ENCODE measurements at regions not wholly inside any gene's neighbourhood (a gene's known extent, or its start where the extent isn't known, plus 50 kb on each side); places are given as distances from the start of the nearest gene placed in this dataset.

- intact Hi-C loops (cut with micrococcal nuclease): no loop called here
- H3K27me3 Mint-ChIP-seq (ENCODE audit: low read depth in 2 of 2): no peaks in the 10 kb centered on the region
- Histone ChIP-seq H3K9me3 (ENCODE audit: control insufficient read depth, insufficient read depth, low read length) (peaks cover 6% of the 10 kb centered on the region), H3K27me3 (ENCODE audit: control insufficient read depth, insufficient read depth, low read length) (no peaks in the 10 kb centered on the region), H3K36me3 (ENCODE audit: control insufficient read depth, insufficient read depth, low read length) (no peaks in the 10 kb centered on the region), H3K4me1 (ENCODE audit: control insufficient read depth, insufficient read depth, low read length) (no peaks in the 10 kb centered on the region), H3K4me3 (ENCODE audit: low read length) (no peak overlapping the region), H3K27ac (ENCODE audit: low read length) (no peak overlapping the region)
- no peak for TF ChIP-seq CTCF (IDR thresholded peaks at IDR 0.05)
- H3K27ac Mint-ChIP-seq: no peak overlapping the region
- no peak overlapping the region for H3K4me3 Mint-ChIP-seq
- DNase-seq (no peak), ATAC-seq (no peak)
- no peaks in the 10 kb centered on the region for H3K36me3 Mint-ChIP-seq
- H3K9me3 Mint-ChIP-seq: peaks cover 2 to 8% of the 10 kb centered on the region in 2 donors
- no peaks in the 10 kb centered on the region for H3K4me1 Mint-ChIP-seq
These were observed 308.2 kb upstream of the FBXO33 start for GRCh38 chr14:39740454-39740853.

- no peak for DNase-seq
- Mint-ChIP-seq H3K27ac (no peak overlapping the region), H3K9me3 (peaks cover 2 to 8% of the 10 kb centered on the region in 2 donors), H3K4me3 (no peak overlapping the region), H3K27me3 (ENCODE audit: low read depth in 2 of 2) (no peaks in the 10 kb centered on the region), H3K36me3 (no peaks in the 10 kb centered on the region), H3K4me1 (no peaks in the 10 kb centered on the region)
- Histone ChIP-seq H3K36me3 (ENCODE audit: control insufficient read depth, insufficient read depth, low read length) (no peaks in the 10 kb centered on the region), H3K27me3 (ENCODE audit: control insufficient read depth, insufficient read depth, low read length) (no peaks in the 10 kb centered on the region), H3K4me1 (ENCODE audit: control insufficient read depth, insufficient read depth, low read length) (no peaks in the 10 kb centered on the region), H3K27ac (ENCODE audit: low read length) (no peak overlapping the region), H3K9me3 (ENCODE audit: control insufficient read depth, insufficient read depth, low read length) (peaks cover 6% of the 10 kb centered on the region), H3K4me3 (ENCODE audit: low read length) (no peak overlapping the region)
- ATAC-seq: no peak
- intact Hi-C loops (cut with micrococcal nuclease): no loop called here
- TF ChIP-seq CTCF (IDR thresholded peaks at IDR 0.05): no peak
- WGBS (ENCODE audit: insufficient coverage): 98% methylated on average over 2 of the region's 2 CpGs
These were observed 307.6 kb upstream of the FBXO33 start for GRCh38 chr14:39739796-39740195.

- ATAC-seq (no peak), DNase-seq (no peak)
- no peaks in the 10 kb centered on the region for H3K36me3 ChIP-seq (ENCODE audit: control insufficient read depth, insufficient read depth, low read length)
- peaks cover 3% of the 10 kb centered on the region for H3K9me3 ChIP-seq (ENCODE audit: control insufficient read depth, insufficient read depth, low read length)
- TF ChIP-seq CTCF (IDR thresholded peaks at IDR 0.05): no peak
- no peaks in the 10 kb centered on the region for H3K36me3 Mint-ChIP-seq
- intact Hi-C loops (cut with micrococcal nuclease): no loop called here
- H3K4me3 Mint-ChIP-seq: no peak overlapping the region
- no peak overlapping the region for H3K27ac Mint-ChIP-seq
- no peak overlapping the region for H3K4me3 ChIP-seq (ENCODE audit: low read length)
- peaks cover 6 to 8% of the 10 kb centered on the region in 2 donors for H3K9me3 Mint-ChIP-seq
- no peaks in the 10 kb centered on the region for H3K27me3 ChIP-seq (ENCODE audit: control insufficient read depth, insufficient read depth, low read length)
- no peaks in the 10 kb centered on the region for H3K4me1 ChIP-seq (ENCODE audit: control insufficient read depth, insufficient read depth, low read length)
- H3K27me3 Mint-ChIP-seq (ENCODE audit: low read depth in 2 of 2): no peaks in the 10 kb centered on the region
- H3K4me1 Mint-ChIP-seq: no peaks in the 10 kb centered on the region
- H3K27ac ChIP-seq (ENCODE audit: low read length): no peak overlapping the region
These were observed 302.1 kb upstream of the FBXO33 start for GRCh38 chr14:39734306-39734705.

- Histone ChIP-seq H3K4me1 (ENCODE audit: control insufficient read depth, insufficient read depth, low read length) (no peaks in the 10 kb centered on the region), H3K27ac (ENCODE audit: low read length) (no peak overlapping the region), H3K9me3 (ENCODE audit: control insufficient read depth, insufficient read depth, low read length) (peaks cover 3% of the 10 kb centered on the region), H3K4me3 (ENCODE audit: low read length) (no peak overlapping the region), H3K36me3 (ENCODE audit: control insufficient read depth, insufficient read depth, low read length) (no peaks in the 10 kb centered on the region), H3K27me3 (ENCODE audit: control insufficient read depth, insufficient read depth, low read length) (no peaks in the 10 kb centered on the region)
- TF ChIP-seq CTCF (IDR thresholded peaks at IDR 0.05): no peak
- H3K9me3 Mint-ChIP-seq: peaks cover 6 to 11% of the 10 kb centered on the region in 2 donors
- DNase-seq: no peak
- WGBS (ENCODE audit: insufficient coverage): 100% methylated on average over 1 of the region's 1 CpG
- no peaks in the 10 kb centered on the region for H3K27me3 Mint-ChIP-seq (ENCODE audit: low read depth in 2 of 2)
- no peak overlapping the region for H3K4me3 Mint-ChIP-seq
- no peaks in the 10 kb centered on the region for H3K4me1 Mint-ChIP-seq
- intact Hi-C loops (cut with micrococcal nuclease): no loop called here
- H3K36me3 Mint-ChIP-seq: no peaks in the 10 kb centered on the region
- ATAC-seq: no peak
- no peak overlapping the region for H3K27ac Mint-ChIP-seq
These were observed 301.5 kb upstream of the FBXO33 start for GRCh38 chr14:39733741-39734140.
